ENCODE measurements at regions not wholly inside any gene's neighbourhood (a gene's known extent, or its start where the extent isn't known, plus 50 kb on each side); places are given as distances from the start of the nearest gene placed in this dataset.

- no peaks in the 10 kb centered on the region for H3K9me3 ChIP-seq
- intact Hi-C loops (cut with DNase I): no loop called here
Observed at GRCh38 chr13:81293594-81294164, 952.8 kb upstream of the SPRY2 start.

GRCh38 chr13:81283561-81283960, 942.6 kb upstream of the SPRY2 start:
- no peaks in the 10 kb centered on the region for H3K9me3 ChIP-seq
- no peak for DNase-seq
- H3K4me3 ChIP-seq: no peak overlapping the region
- no peak overlapping the region for H3K9ac ChIP-seq (ENCODE audit: low read depth in 2 of 2, low read length in 2 of 2)
- no peak for TF ChIP-seq CTCF (IDR thresholded peaks at IDR 0.05)
- intact Hi-C loops (cut with DNase I): no loop called here
- H3K27ac ChIP-seq: no peak overlapping the region
- H3K36me3 ChIP-seq: no peaks in the 10 kb centered on the region
- no peaks in the 10 kb centered on the region for H3K4me1 ChIP-seq
- H3K27me3 ChIP-seq: no peaks in the 10 kb centered on the region

More at GRCh38 chr13:81293594-81294164, 952.8 kb upstream of the SPRY2 start:
- Histone ChIP-seq H3K4me1 (no peaks in the 10 kb centered on the region), H3K27me3 (no peaks in the 10 kb centered on the region), H3K9ac (ENCODE audit: low read depth in 2 of 2, low read length in 2 of 2) (no peak overlapping the region), H3K36me3 (no peaks in the 10 kb centered on the region), H3K27ac (no peak overlapping the region), H3K4me3 (no peak overlapping the region)
- no peak for TF ChIP-seq CTCF (IDR thresholded peaks at IDR 0.05)
- no peak for DNase-seq

GRCh38 chr13:81283062-81283461, 942.1 kb upstream of the SPRY2 start:
- no peak for DNase-seq
- TF ChIP-seq CTCF (IDR thresholded peaks at IDR 0.05): no peak
- intact Hi-C loops (cut with DNase I): no loop called here
- no peak overlapping the region for H3K4me3 ChIP-seq
- H3K4me1 ChIP-seq: no peaks in the 10 kb centered on the region
- H3K9me3 ChIP-seq: no peaks in the 10 kb centered on the region
- no peak overlapping the region for H3K9ac ChIP-seq (ENCODE audit: low read depth in 2 of 2, low read length in 2 of 2)
- H3K27ac ChIP-seq: no peak overlapping the region
- no peaks in the 10 kb centered on the region for H3K36me3 ChIP-seq
- no peaks in the 10 kb centered on the region for H3K27me3 ChIP-seq

- no peaks in the 10 kb centered on the region for H3K36me3 ChIP-seq
- no peaks in the 10 kb centered on the region for H3K9me3 ChIP-seq
- no peak for DNase-seq
- H3K4me3 ChIP-seq: no peak overlapping the region
- H3K9ac ChIP-seq (ENCODE audit: low read depth in 2 of 2, low read length in 2 of 2): no peak overlapping the region
- no peaks in the 10 kb centered on the region for H3K4me1 ChIP-seq
- no peak for TF ChIP-seq CTCF (IDR thresholded peaks at IDR 0.05)
- H3K27ac ChIP-seq: no peak overlapping the region
- no peaks in the 10 kb centered on the region for H3K27me3 ChIP-seq
- intact Hi-C loops (cut with DNase I): no loop called here
Observed at GRCh38 chr13:81275666-81276258, 934.8 kb upstream of the SPRY2 start.

DNA sequence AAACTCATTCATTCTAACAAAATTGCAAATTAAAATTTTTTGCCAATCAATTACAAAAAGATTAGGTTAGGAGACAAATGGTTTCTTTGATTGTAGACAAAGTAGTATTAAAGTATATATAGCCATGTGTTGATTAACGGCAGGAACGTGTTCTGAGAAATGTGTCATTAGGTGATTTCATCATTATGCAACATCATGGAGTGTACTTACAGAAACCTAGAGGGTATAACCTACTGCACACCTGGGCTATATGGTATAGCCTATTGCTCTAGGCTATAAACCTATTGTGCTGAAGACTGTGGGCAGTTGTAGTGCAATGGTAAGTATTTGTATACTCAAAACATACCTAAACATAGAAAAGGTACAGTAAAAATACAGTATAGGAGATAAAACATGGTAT, 906.8 kb upstream of the SPRY2 start:
- intact Hi-C loops (cut with DNase I): no loop called here
- H3K27ac ChIP-seq: no peak overlapping the region
- TF ChIP-seq CTCF (IDR thresholded peaks at IDR 0.05): no peak
- no peak overlapping the region for H3K9ac ChIP-seq (ENCODE audit: low read depth in 2 of 2, low read length in 2 of 2)
- H3K27me3 ChIP-seq: no peaks in the 10 kb centered on the region
- no peak overlapping the region for H3K4me3 ChIP-seq
- no peaks in the 10 kb centered on the region for H3K9me3 ChIP-seq
- H3K4me1 ChIP-seq: no peaks in the 10 kb centered on the region
- H3K36me3 ChIP-seq: no peaks in the 10 kb centered on the region
- DNase-seq: no peak

Measured in colonic mucosa (tissue), 4 donors.